ENCODE measurements at regions not wholly inside any gene's neighbourhood (a gene's known extent, or its start where the extent isn't known, plus 50 kb on each side); places are given as distances from the start of the nearest gene placed in this dataset.

DNA sequence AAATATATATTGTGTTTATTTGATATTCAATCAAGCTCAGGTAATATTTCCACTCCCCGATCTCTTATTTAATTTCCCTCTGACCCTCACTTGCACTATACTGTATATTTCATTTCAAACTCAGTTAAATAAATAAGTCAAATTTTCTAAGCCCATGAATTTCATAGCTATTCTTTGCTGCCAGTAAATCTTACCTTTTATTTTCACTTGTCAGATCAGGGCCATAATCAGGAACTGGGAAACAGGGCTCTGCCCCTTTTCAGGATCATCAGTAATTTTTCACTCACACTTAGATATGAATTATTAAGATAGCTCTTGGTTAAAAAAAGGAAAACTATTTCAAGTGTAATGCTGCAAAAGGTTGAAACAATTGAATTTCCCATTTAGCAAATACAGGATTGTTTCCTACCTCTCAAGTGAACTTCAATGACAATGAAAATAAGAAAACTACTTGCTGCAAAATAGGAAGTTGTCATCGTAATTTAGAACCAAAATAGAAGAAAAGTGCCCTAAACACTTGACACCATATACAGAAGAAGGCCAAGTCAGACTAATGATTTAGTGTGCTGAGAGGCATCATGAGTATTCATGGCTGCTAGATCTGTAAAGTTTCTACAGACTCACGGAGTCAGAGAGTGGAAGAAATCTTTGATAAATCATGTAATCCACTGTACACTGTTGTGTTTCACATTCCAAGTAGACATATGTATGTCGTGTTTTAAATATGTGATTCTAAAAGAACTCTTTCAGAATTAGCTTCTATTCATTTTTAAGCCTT is 316.8 kb upstream of the CNTN5 start:
- TF ChIP-seq POLR2A (IDR thresholded peaks at IDR 0.05) (no peak), CTCF (IDR thresholded peaks at IDR 0.05) (no peak), POLR2AphosphoS5 (IDR thresholded peaks at IDR 0.05) (no peak)

Measured in breast epithelium (tissue), 3 donors.